ENCODE measurements at regions not wholly inside any gene's neighbourhood (a gene's known extent, or its start where the extent isn't known, plus 50 kb on each side); places are given as distances from the start of the nearest gene placed in this dataset.
"Not testable (repeated sequence)": the region's sequence is repeated elsewhere in the genome, so short reads cannot be mapped to it uniquely, and the experiment has no call there.

GRCh38 chr18:14460364-14460763, 83.0 kb downstream of the POTEC start:
- H3K9ac ChIP-seq, H3K27ac ChIP-seq, H3K4me1 ChIP-seq, H3K36me3 ChIP-seq, H3K4me2 ChIP-seq, H3K27me3 ChIP-seq, H4K20me1 ChIP-seq, H3K4me3 ChIP-seq: not testable (repeated sequence)
- H3K9me3 ChIP-seq (replicated peaks in 1 of 11), result peaks cover 11 to 32% (median 19%) of the 10 kb centered on the region in 11 experiments; a peak in 21 of 22 replicates

- H3K27me3 ChIP-seq, H3K27ac ChIP-seq, H3K4me2 ChIP-seq, H3K4me3 ChIP-seq, H3K36me3 ChIP-seq, H3K9ac ChIP-seq, H4K20me1 ChIP-seq, H3K4me1 ChIP-seq: not testable (repeated sequence)
- peaks cover 11 to 32% (median 19%) of the 10 kb centered on the region in 11 experiments; a peak in 21 of 22 replicates for H3K9me3 ChIP-seq (replicated peaks in 1 of 11)
Observed at GRCh38 chr18:14459826-14460225, 83.6 kb downstream of the POTEC start.

- H3K4me3 ChIP-seq, result peak overlapping the region; percentile 29 to 59 (median 48); a peak in 19 of 20 replicates
- H3K4me2 ChIP-seq, result peak overlapping the region; percentile 36 to 70 (median 55); a peak in 19 of 22 replicates
- H3K27ac ChIP-seq, H3K9ac ChIP-seq, H4K20me1 ChIP-seq, H3K4me1 ChIP-seq, H3K27me3 ChIP-seq, H3K36me3 ChIP-seq: not testable (repeated sequence)
- H3K9me3 ChIP-seq (replicated peaks in 1 of 11), result peaks cover 3 to 23% (median 9%) of the 10 kb centered on the region in 11 experiments; a peak in 20 of 22 replicates
Observed at GRCh38 chr18:14458009-14458945, 85.1 kb downstream of the POTEC start.

- not testable (repeated sequence) for H4K20me1 ChIP-seq; H3K4me1 ChIP-seq; H3K4me2 ChIP-seq; H3K27ac ChIP-seq; H3K9ac ChIP-seq; H3K36me3 ChIP-seq; H3K4me3 ChIP-seq; H3K9me3 ChIP-seq (replicated peaks in 1 of 11)
- peaks cover 3 to 18% (median 15%) of the 10 kb centered on the region in 11 experiments; a peak in 20 of 22 replicates for H3K27me3 ChIP-seq
Observed at GRCh38 chr18:14450637-14451009, 92.8 kb downstream of the POTEC start.

GRCh38 chr18:14449995-14450636, 93.3 kb downstream of the POTEC start:
- peaks cover 3 to 18% (median 15%) of the 10 kb centered on the region in 11 experiments; a peak in 20 of 22 replicates for H3K27me3 ChIP-seq
- H3K9ac ChIP-seq; H3K9me3 ChIP-seq (replicated peaks in 1 of 11); H4K20me1 ChIP-seq; H3K27ac ChIP-seq; H3K4me1 ChIP-seq; H3K36me3 ChIP-seq; H3K4me2 ChIP-seq; H3K4me3 ChIP-seq: not testable (repeated sequence)

GRCh38 chr18:14449062-14449461, 94.3 kb downstream of the POTEC start:
- not testable (repeated sequence) for H3K9ac ChIP-seq; H4K20me1 ChIP-seq; H3K9me3 ChIP-seq (replicated peaks in 1 of 11); H3K4me3 ChIP-seq; H3K4me1 ChIP-seq; H3K4me2 ChIP-seq; H3K36me3 ChIP-seq; H3K27ac ChIP-seq
- peaks cover 3 to 18% (median 15%) of the 10 kb centered on the region in 11 experiments; a peak in 20 of 22 replicates for H3K27me3 ChIP-seq

GRCh38 chr18:14447715-14448114, 95.7 kb downstream of the POTEC start:
- H3K36me3 ChIP-seq; H3K4me1 ChIP-seq; H3K27ac ChIP-seq; H3K9ac ChIP-seq; H3K9me3 ChIP-seq (replicated peaks in 1 of 11); H4K20me1 ChIP-seq; H3K4me3 ChIP-seq; H3K4me2 ChIP-seq: not testable (repeated sequence)
- peaks cover 3 to 18% (median 15%) of the 10 kb centered on the region in 11 experiments; a peak in 20 of 22 replicates for H3K27me3 ChIP-seq

GRCh38 chr18:14435460-14435859, 107.9 kb downstream of the POTEC start:
- H3K27ac ChIP-seq; H4K20me1 ChIP-seq; H3K27me3 ChIP-seq; H3K9ac ChIP-seq; H3K36me3 ChIP-seq; H3K4me3 ChIP-seq; H3K9me3 ChIP-seq (replicated peaks in 1 of 11): not testable (repeated sequence)
- H3K4me1 ChIP-seq, result peaks cover 0 to 43% (median 18%) of the 10 kb centered on the region in 10 experiments; a peak in 12 of 20 replicates
- peak overlapping the region in 6 of 11 experiments; percentile 11 to 63 (median 42); a peak in 9 of 22 replicates for H3K4me2 ChIP-seq

GRCh38 chr18:14432371-14432770, 111.0 kb downstream of the POTEC start:
- peaks cover 4 to 14% (median 8%) of the 10 kb centered on the region in 11 experiments; a peak in 15 of 22 replicates for H3K9me3 ChIP-seq (replicated peaks in 1 of 11)
- not testable (repeated sequence) for H3K27ac ChIP-seq, H3K4me3 ChIP-seq, H3K36me3 ChIP-seq, H4K20me1 ChIP-seq, H3K4me2 ChIP-seq, H3K9ac ChIP-seq, H3K27me3 ChIP-seq
- H3K4me1 ChIP-seq, result peaks cover 0 to 27% (median 12%) of the 10 kb centered on the region in 10 experiments; a peak in 12 of 20 replicates

- H3K4me3 ChIP-seq, H3K9ac ChIP-seq: not testable (repeated sequence)
Observed at GRCh38 chr18:14431031-14431521, 112.3 kb downstream of the POTEC start.

GRCh38 chr18:14415806-14416205, 127.6 kb downstream of the POTEC start:
- not testable (repeated sequence) for H3K36me3 ChIP-seq; H3K27me3 ChIP-seq; H4K20me1 ChIP-seq; H3K9ac ChIP-seq; H3K27ac ChIP-seq; H3K4me3 ChIP-seq; H3K9me3 ChIP-seq (replicated peaks in 1 of 11); H3K4me2 ChIP-seq; H3K4me1 ChIP-seq

More at GRCh38 chr18:14431031-14431521, 112.3 kb downstream of the POTEC start:
- H3K36me3 ChIP-seq, H3K27ac ChIP-seq, H3K4me2 ChIP-seq, H4K20me1 ChIP-seq, H3K27me3 ChIP-seq: not testable (repeated sequence)
- Histone ChIP-seq H3K4me1 (peaks cover 0 to 21% (median 12%) of the 10 kb centered on the region in 10 experiments; a peak in 12 of 20 replicates), H3K9me3 (replicated peaks in 1 of 11) (peaks cover 5 to 17% (median 9%) of the 10 kb centered on the region in 11 experiments; a peak in 15 of 22 replicates)

GRCh38 chr18:14415399-14415798, 128.0 kb downstream of the POTEC start:
- not testable (repeated sequence) for H3K9ac ChIP-seq; H3K4me1 ChIP-seq; H4K20me1 ChIP-seq; H3K4me2 ChIP-seq; H3K4me3 ChIP-seq; H3K27ac ChIP-seq; H3K9me3 ChIP-seq (replicated peaks in 1 of 11); H3K27me3 ChIP-seq; H3K36me3 ChIP-seq

- not testable (repeated sequence) for H3K27me3 ChIP-seq, H4K20me1 ChIP-seq, H3K4me1 ChIP-seq
Observed at GRCh38 chr18:14395533-14395932, 147.9 kb downstream of the POTEC start.

More at GRCh38 chr18:14395533-14395932, 147.9 kb downstream of the POTEC start:
- not testable (repeated sequence) for H3K9me3 ChIP-seq (replicated peaks in 1 of 11); H3K27ac ChIP-seq; H3K4me2 ChIP-seq; H3K4me3 ChIP-seq; H3K9ac ChIP-seq; H3K36me3 ChIP-seq
